GM18502 (cell line): ENCODE measurements at regions not wholly inside any gene's neighbourhood (a gene's known extent, or its start where the extent isn't known, plus 50 kb on each side); places are given as distances from the start of the nearest gene placed in this dataset.

ENCODE experiments used
- ATAC-seq: cut with Tn5 transposase; IDR thresholded peaks from one replicate; pipeline ENCODE4 v1.9.1; 2021; ENCODE audit warnings: mild to moderate bottlenecking; ENCODE audit not compliant: unreplicated experiment, poor library complexity

DNA sequence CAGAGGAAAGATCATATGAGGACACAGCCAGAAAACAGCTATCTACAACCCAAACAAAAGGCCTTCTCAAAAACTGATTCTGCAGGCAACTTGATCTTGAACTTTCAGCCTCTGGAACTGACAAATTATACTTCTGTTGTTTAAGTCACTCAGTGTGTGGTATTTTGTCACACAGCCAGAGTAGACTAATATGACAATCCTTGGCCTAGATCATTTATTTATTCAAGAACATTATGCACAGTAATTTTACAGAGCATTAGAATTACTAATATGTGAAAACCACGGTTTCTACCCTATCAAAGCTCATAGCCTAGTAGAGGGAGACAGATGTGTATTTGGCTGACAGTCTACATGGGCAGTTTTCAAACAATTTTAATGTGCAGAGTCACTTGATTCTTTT is 167.8 kb upstream of the PCDH18 start:
- no peak for ATAC-seq

DNA sequence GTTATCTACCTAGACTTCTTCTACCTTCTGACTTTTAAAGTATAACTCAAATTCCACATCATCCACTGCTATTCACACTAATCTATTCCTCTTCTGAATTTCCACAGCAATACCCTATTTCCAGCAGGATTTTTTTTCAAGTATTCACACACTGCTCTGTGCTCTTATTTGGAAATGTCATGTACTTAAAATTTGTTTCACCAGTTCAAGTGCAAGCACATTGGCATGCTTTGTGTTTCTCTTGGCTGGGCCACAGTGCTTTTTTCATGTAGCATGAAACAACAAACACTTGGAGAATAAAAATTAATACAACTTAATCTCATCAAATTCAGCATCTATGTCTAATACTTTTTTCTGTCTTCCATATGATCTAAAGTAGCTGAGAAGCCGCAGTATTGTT is 161.8 kb upstream of the PCDH18 start:
- no peak for ATAC-seq

- no peak for ATAC-seq
These were observed 161.3 kb upstream of the PCDH18 start for GRCh38 chr4:137693641-137694040.

DNA sequence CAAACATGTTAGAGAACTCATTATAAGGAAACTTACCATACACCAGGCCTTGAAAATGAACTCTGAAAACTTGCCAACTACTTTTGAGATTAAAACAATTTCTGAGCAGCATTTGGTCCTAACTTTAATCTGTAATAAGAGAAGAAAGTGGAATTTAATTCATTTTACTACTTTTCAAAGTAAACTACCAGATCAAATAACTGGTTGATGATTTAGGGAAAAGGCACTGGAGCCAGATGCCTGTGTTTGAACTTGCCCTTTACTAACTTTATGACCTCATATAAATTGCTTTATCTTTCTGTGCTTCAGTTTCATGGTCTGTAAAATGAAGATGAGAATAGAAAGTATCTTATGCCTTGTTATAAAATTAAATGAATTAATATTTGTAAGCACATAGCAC is 159.9 kb upstream of the PCDH18 start:
- ATAC-seq: no peak

- no peak for ATAC-seq
These were observed 156.4 kb upstream of the PCDH18 start for GRCh38 chr4:137688651-137689050.

GRCh38 chr4:137685357-137685756 is 153.1 kb upstream of the PCDH18 start:
- ATAC-seq: no peak

DNA sequence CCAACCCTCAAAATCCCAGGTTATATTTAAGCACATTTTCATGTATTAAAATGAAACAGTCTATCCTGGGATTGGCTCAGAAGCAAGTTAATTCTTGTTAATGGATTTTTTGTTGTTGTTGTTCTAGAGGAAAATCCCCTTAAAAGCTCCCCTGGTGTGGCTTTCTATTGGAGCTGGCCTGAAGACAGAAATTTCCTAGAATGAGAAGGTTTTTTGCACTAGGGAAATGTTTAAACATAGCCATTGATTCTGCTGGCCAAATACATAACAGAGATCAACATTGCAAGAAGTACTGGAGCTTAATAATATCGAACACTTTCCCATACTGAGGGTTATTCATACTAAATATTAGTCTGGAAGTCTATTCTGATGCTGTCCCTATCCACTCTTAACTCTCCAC is 148.8 kb upstream of the PCDH18 start:
- no peak for ATAC-seq

DNA sequence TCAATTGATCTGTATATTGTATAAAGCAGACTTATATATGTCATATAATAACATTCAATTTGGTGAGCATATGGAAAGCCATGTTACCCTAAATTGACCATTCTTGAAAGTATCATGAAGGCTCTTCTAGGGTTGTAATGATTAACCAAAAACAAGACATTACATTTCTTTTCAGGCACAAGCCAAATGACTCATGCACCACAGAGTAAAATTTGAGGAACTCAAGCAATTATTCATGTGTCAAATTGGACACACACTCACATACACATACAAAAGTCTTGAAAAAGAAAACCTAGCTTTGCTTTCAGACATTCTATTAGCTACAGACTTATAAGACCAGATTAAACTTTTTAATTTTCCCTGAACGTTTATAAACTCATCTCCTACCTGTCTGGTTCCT is 146.5 kb upstream of the PCDH18 start:
- ATAC-seq: no peak

DNA sequence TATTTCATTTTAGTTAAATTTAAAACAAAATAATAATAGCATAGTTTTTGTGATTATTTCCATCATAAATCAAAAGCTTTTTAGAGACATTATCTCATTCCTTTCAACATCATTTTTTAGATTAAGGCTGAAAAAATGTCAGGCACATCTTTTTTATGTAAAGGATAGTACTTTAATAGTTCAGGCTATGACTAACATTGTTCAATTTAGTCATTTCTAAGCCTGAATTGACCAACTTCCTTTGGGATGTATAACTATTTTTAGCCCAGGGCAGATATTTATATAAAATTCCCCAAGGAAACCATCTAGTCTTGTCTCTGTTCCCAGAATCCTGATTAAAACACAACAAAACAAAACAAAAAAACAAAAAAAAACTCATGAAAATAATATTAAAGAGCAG is 145.6 kb upstream of the PCDH18 start:
- ATAC-seq: no peak

DNA sequence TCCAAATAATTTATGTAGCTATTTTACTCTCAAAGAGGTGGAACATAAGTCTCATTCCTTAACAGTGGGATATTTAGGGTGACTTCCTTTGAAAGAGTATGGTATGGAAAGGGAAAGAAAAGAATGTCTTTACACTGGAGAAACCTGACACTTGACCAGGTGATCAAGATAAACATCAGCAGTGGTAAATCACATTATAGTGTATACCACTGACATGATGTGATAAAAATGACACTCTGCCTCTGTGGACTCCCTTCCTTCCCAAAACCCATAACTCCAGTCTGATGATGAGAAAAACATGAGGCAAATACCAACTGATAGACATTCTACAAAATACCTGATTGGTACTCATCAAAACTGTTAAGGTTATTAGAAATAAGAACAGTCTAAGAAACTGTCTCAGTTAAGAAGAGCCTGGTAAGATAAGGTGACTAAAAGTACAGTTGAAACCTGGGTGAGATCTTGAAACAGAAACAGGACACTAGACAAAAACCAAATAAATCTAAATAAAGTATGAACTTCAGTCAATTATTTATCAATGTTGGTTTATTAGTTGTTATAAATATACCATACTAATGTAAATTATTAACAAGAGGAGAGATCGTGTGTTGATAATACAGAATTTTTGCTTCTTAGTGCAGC is 144.2 kb upstream of the PCDH18 start:
- ATAC-seq: no peak

DNA sequence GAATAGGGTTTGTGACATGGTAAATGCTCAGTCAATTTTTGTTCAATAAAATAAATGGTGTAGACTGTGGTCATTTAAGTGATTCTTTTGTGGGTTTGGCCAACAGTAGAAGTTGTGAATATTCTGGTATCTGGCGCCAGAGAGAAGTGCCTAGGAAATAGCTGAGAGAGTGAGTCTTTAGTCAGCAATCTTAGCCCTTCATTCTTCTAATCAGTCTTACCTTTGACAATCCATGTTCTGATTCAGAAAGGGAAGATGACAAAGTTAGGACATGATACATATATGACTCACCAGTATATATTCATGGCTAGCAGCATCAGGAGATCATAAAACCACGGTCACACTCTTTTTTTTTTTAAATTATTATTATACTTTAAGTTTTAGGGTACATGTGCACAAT is 141.8 kb upstream of the PCDH18 start:
- ATAC-seq: no peak

DNA sequence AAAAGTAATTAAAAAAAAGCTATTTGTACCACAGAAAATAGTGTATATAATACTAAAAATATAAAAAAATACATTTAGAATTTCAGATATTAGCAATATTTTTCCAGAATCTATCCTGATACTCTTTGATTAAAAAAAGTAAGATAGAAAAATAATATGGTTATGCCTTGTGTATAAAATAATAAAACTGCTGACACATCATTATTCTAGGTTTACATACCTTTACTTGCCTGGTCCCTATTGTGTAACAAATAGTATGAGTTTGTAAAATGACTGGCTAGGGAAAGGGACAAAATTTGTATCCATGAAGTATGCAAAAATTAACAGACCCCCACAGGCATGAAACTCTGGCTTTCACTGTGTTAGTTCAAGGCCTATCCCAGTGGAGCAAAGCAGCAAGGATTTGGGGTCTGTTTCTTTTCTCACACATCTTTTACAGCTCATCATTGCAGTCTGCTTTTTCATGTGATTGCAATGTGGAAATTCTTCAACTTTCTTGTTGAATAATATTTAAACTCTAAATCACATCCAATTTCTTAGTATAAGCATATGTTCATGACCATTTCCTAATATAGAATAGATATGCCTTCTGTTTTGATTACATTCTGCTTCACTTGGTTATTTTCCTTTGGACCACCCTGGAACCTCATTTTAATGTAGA is 136.7 kb upstream of the PCDH18 start:
- no peak for ATAC-seq

GRCh38 chr4:137664416-137664815 is 132.1 kb upstream of the PCDH18 start:
- no peak for ATAC-seq

DNA sequence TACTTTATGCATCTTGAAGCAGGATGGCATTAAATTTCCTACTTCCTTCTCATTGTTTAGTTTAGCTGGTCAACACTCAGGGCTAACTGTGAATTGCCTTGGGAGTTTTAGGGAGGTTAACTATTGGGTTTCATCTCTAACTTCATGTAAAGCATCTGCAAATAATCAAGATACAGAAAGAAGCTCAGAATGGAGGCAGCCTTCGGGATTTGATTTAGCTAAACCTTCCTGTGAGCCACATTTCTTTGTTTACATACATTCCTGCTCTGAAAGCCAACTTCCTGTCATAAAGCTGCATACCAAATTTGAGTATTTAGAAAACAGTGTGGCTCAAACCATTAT is 131.7 kb upstream of the PCDH18 start:
- no peak for ATAC-seq

GRCh38 chr4:137663251-137664045 is 131.2 kb upstream of the PCDH18 start:
- no peak for ATAC-seq

DNA sequence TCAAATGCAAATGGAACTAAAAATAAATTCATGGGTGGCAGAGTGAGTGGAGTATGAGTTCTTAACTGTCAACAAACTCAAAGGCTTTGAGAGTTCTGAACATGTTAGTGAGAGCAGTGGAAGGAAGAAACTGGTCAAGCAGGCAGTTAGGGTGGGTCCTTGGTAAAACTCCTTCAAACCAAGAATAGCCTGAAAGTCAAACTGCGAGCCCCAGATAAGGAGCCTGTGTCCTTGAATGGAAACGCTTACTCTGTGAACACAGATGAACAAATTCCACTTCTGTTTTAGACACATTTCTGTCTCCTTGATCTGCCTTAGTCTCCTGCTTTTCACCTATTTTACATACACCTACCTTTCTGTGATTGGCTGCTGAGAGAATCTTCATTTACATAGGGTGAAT is 129.4 kb upstream of the PCDH18 start:
- ATAC-seq: no peak

GRCh38 chr4:137660211-137660610 is 127.9 kb upstream of the PCDH18 start:
- ATAC-seq: no peak

DNA sequence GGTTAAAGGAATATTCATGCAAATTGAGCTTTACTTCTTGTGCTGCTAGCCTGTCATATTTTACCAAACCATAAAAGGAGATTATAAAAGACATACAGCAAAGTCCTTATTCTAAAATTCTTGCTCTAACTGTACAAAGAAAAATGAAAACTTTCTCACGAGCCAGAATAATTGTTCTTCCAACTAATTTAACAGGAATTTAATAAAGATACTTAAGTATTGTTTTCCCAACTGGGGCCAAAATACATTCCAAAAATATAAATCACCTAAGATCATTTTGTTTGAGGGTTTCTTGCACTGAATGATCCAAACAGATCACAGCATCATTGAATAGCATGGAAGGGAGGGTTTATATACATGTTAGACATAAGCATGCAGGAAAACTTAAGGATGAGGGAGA is 127.1 kb upstream of the PCDH18 start:
- ATAC-seq: no peak

DNA sequence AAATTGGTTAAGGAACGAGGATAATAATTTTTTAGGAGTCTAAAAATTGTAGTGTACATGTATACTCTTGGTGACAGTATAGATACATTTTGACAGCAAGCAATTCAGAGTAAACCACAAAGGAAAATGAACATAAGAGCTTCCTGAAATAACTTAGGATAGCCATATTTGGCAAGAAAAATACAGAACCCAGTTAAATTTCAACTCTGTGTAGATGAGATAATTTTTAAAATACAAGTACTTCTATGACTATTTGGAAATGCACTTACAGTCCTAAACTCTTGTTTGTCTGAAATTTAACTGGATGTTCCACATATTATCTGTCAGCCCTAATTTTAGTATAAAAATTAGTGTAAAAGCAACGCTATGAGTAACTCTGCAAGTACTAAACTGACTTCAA is 124.4 kb upstream of the PCDH18 start:
- no peak for ATAC-seq

DNA sequence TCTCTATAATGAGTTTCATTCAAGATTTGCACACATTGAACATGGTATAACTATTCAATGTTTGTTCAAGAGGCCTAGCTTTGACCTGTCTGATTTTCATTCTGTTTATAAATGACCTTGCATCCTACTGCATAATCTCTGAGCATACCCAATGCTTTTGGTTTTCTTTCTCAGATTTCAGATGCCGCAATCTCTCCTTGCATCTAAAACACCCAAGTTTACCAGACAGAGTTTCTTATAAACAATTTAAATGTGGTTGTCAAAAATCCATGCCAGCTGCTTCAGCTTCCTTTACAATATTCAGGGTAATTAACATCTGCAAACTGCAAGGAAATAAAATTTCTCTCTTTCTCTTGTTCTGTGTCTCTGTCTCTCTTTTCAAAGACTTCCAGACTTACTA is 123.0 kb upstream of the PCDH18 start:
- ATAC-seq: no peak

DNA sequence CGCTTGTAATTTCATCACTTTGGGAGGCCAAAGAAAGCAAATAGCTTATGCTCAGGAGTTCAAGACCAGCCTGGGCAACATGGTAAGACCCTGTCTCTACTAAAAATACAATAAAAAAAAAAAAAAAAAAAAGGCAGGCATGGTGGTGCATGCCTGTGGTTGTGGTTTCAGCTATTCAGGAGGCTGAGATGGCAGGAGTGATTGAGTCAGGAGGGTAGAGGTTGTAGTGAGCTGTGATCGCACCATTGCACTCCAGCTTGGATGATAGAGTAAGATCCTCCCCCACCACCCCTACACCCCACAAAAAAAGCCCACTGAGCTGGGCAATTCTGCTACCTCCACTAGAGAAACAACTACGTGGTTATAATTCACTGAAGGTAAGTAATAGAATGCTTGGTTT is 118.8 kb upstream of the PCDH18 start:
- no peak for ATAC-seq
